ENCODE measurements at regions not wholly inside any gene's neighbourhood (a gene's known extent, or its start where the extent isn't known, plus 50 kb on each side); places are given as distances from the start of the nearest gene placed in this dataset.

DNA sequence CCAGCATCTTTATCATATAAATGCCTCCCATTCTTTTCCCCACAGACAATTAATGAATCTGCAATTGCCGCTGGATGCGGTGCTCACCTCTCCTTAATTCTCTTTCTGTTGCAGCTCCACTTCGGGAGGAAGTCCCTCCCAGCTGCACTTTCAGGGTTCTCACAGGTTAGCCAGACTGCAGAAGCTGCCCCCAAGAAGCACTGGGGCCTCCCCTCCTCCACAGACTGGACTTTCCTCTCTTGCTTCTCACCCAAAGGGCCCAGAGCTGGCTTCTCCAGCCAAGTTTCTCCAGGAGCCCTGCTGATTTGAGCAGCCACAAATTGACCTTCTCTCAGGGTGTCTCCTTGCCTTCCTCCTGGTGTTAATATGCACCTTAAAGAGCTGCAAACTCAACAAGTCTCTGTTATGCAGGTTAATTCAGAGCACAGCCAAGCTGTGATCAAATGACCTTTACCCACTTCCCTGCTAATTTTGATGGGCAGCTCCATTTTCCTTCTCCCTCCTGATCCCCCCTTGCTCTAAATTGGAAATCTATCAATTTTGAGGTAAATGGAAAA lies 298.9 kb downstream of the BUD13 start:
- Histone ChIP-seq H3K4me3 (ENCODE audit: low read depth in 2 of 2, low read length in 2 of 2) (no peak overlapping the region), H3K9me3 (ENCODE audit: control insufficient read depth, insufficient read depth, low read depth, low read length) (no peaks in the 10 kb centered on the region), H3K27me3 (ENCODE audit: control insufficient read depth, insufficient read depth, low read length) (0 out of 2 replicates have a peak, but pooled peaks cover 2% of the 10 kb centered on the region), H3K27ac (ENCODE audit: low read length) (no peak overlapping the region), H3K36me3 (ENCODE audit: control insufficient read depth, insufficient read depth, low read length) (no peaks in the 10 kb centered on the region), H3K4me1 (ENCODE audit: control insufficient read depth, insufficient read depth, low read length) (no peaks in the 10 kb centered on the region)
- no peak for ATAC-seq
- in situ Hi-C loops (cut with HindIII; ENCODE audit: low pct_unique_long_range_greater_than_20kb, low sequenced_read_pairs): no loop called here
- no peak for DNase-seq (ENCODE audit: low read depth, low spot score)
- ChIA-PET POLR2A (no interaction called here), CTCF (interaction anchor here (0.6 kb wide), 1 partner anchor 157 kb away, joined by 3 read pairs; no protein-coding TSS in a partner anchor)
- TF ChIP-seq SIN3A (IDR thresholded peaks at IDR 0.05; ENCODE audit: borderline replicate concordance, insufficient read depth, low read depth, low read length) (no peak), TCF7L2 (IDR thresholded peaks at IDR 0.05; ENCODE audit: low read depth, low read length) (no peak), POLR2AphosphoS5 (IDR thresholded peaks at IDR 0.05; ENCODE audit: low read depth, low read length) (no peak)
- TF ChIP-seq, protein P1, sequence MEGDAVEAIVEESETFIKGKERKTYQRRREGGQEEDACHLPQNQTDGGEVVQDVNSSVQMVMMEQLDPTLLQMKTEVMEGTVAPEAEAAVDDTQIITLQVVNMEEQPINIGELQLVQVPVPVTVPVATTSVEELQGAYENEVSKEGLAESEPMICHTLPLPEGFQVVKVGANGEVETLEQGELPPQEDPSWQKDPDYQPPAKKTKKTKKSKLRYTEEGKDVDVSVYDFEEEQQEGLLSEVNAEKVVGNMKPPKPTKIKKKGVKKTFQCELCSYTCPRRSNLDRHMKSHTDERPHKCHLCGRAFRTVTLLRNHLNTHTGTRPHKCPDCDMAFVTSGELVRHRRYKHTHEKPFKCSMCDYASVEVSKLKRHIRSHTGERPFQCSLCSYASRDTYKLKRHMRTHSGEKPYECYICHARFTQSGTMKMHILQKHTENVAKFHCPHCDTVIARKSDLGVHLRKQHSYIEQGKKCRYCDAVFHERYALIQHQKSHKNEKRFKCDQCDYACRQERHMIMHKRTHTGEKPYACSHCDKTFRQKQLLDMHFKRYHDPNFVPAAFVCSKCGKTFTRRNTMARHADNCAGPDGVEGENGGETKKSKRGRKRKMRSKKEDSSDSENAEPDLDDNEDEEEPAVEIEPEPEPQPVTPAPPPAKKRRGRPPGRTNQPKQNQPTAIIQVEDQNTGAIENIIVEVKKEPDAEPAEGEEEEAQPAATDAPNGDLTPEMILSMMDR (IDR thresholded peaks at IDR 0.05): no peak
- TF ChIP-seq, protein P2, sequence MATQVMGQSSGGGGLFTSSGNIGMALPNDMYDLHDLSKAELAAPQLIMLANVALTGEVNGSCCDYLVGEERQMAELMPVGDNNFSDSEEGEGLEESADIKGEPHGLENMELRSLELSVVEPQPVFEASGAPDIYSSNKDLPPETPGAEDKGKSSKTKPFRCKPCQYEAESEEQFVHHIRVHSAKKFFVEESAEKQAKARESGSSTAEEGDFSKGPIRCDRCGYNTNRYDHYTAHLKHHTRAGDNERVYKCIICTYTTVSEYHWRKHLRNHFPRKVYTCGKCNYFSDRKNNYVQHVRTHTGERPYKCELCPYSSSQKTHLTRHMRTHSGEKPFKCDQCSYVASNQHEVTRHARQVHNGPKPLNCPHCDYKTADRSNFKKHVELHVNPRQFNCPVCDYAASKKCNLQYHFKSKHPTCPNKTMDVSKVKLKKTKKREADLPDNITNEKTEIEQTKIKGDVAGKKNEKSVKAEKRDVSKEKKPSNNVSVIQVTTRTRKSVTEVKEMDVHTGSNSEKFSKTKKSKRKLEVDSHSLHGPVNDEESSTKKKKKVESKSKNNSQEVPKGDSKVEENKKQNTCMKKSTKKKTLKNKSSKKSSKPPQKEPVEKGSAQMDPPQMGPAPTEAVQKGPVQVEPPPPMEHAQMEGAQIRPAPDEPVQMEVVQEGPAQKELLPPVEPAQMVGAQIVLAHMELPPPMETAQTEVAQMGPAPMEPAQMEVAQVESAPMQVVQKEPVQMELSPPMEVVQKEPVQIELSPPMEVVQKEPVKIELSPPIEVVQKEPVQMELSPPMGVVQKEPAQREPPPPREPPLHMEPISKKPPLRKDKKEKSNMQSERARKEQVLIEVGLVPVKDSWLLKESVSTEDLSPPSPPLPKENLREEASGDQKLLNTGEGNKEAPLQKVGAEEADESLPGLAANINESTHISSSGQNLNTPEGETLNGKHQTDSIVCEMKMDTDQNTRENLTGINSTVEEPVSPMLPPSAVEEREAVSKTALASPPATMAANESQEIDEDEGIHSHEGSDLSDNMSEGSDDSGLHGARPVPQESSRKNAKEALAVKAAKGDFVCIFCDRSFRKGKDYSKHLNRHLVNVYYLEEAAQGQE (IDR thresholded peaks at IDR 0.05; ENCODE audit: insufficient read depth in 1 of 2, low read depth in 2 of 2, low read length in 1 of 2): no peak
- BruUV-seq (replicated peaks): no TSS peak
- intact Hi-C loops (cut with micrococcal nuclease; ENCODE audit: unreplicated experiment): no loop called here

DNA sequence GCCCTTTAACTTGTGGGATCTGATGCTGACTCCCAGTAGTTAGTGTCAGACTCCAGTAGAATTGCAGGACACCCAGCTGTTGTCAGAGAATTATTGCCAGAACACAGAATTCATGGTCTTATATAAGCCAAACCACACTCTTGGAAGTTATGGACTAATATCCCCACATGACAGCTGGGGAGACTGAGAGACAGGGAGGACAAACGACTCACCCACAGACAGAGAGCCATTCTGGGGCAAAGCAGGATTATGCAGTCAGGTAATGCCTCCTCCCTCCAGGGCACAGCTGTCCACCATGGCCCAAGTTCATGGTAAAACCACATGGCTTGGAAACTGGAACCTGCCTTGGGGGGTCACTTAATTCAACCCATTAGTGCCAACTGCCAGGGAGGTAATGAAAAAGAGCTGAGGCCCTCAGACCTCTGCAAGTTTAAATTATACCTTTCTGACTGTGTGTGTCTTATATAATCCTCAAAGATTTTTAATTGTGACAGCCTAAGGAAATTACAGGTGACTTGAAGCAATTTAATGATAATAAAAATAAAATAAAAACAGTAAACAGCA lies 299.5 kb downstream of the BUD13 start:
- intact Hi-C loops (cut with micrococcal nuclease; ENCODE audit: unreplicated experiment): no loop called here
- DNase-seq (ENCODE audit: low read depth, low spot score) (no peak), ATAC-seq (no peak)
- no TSS peak for BruUV-seq (replicated peaks)
- Histone ChIP-seq H3K9me3 (ENCODE audit: control insufficient read depth, insufficient read depth, low read depth, low read length) (no peaks in the 10 kb centered on the region), H3K4me3 (ENCODE audit: low read depth in 2 of 2, low read length in 2 of 2) (no peak overlapping the region), H3K36me3 (ENCODE audit: control insufficient read depth, insufficient read depth, low read length) (no peaks in the 10 kb centered on the region), H3K27me3 (ENCODE audit: control insufficient read depth, insufficient read depth, low read length) (0 out of 2 replicates have a peak, but pooled peaks cover 2% of the 10 kb centered on the region), H3K4me1 (ENCODE audit: control insufficient read depth, insufficient read depth, low read length) (no peaks in the 10 kb centered on the region), H3K27ac (ENCODE audit: low read length) (no peak overlapping the region)
- in situ Hi-C loops (cut with HindIII; ENCODE audit: low pct_unique_long_range_greater_than_20kb, low sequenced_read_pairs): no loop called here
- POLR2A ChIA-PET: no interaction called here
- TF ChIP-seq, protein P2 (IDR thresholded peaks at IDR 0.05; ENCODE audit: insufficient read depth in 1 of 2, low read depth in 2 of 2, low read length in 1 of 2): no peak
- TF ChIP-seq, protein P1 (IDR thresholded peaks at IDR 0.05): no peak
- TF ChIP-seq POLR2AphosphoS5 (IDR thresholded peaks at IDR 0.05; ENCODE audit: low read depth, low read length) (no peak), TCF7L2 (IDR thresholded peaks at IDR 0.05; ENCODE audit: low read depth, low read length) (no peak), SIN3A (IDR thresholded peaks at IDR 0.05; ENCODE audit: borderline replicate concordance, insufficient read depth, low read depth, low read length) (no peak)
- CTCF ChIA-PET: no interaction called here
